HG03460 (cell line): ENCODE measurements at regions not wholly inside any gene's neighbourhood (a gene's known extent, or its start where the extent isn't known, plus 50 kb on each side); places are given as distances from the start of the nearest gene placed in this dataset.

Source experiments
- ATAC-seq: cut with Tn5 transposase; IDR thresholded peaks from one replicate; pipeline ENCODE4 v1.9.1; 2021; ENCODE audit not compliant: unreplicated experiment

DNA sequence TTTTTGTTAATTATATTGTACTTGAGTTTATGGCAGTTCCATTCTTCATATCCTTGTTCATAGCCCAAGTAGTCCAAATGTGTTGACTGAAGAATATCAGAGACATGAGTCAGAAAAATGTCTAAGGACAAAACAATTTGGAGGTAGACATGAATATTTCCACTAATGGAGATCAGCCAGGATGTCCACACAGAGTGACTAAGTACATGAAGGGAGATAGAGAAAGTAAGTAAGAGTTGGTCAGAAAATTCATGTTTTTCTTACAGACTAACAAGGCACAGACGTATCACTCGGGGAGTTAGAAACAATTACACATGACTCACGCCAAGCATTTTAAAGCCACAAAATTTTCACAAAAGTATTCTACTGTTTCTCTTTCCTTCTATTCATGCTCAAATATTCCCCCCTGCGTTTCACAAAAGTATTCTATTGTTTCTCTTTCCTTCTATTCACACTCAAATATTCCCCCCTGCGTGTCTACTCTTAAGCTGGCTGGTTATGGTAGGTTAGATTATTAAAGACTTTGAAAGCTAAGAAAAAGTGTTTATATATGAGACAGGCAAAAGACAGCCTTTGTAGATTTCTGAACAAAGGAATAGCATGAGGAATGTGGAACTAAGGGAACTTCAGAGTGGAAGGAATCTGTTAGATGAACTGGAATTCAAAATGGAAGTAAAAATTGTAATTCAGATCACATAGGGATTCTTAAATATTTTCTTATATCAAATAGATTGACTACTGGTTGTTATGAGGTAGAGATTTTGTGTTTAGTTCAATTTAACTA is 648.7 kb upstream of the CCDC54 start:
- ATAC-seq, result no peak

DNA sequence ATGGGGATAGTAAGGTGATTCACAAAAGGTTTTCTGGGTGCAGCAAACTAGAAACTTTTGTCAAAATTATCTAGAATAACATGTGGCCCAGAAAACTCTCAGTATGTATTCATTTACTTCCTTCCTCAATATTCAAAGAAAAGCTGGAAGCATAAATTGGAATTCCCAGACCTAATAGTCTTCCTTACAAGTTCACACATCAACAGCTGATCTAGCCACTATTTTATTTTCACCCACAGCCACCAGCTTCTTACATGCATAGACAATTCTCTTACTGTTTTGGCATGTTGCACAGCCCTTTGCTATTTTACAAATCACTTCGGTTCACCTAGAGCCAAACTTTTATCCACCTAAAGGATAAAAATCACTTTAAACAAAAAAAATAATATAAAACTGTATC is 647.8 kb upstream of the CCDC54 start:
- ATAC-seq, result no peak

DNA sequence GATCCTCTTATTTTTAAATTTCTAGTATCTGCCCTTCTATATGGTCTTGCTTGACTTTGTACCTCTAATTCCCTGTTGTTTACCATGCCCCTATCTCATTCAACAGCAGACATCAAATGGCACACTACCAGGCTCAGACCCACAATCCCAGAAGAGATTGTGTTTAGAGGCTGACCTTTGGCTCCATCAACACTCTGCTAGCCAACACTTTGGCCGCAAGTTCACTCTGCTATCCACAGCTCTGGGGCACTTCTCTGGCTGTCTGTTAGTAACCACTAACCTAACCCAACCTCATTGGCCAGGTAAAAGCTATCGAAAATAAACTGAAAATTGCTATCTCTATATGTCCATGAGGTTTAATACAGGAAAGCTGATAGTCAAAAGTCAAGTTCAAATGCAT is 646.0 kb upstream of the CCDC54 start:
- no peak for ATAC-seq

DNA sequence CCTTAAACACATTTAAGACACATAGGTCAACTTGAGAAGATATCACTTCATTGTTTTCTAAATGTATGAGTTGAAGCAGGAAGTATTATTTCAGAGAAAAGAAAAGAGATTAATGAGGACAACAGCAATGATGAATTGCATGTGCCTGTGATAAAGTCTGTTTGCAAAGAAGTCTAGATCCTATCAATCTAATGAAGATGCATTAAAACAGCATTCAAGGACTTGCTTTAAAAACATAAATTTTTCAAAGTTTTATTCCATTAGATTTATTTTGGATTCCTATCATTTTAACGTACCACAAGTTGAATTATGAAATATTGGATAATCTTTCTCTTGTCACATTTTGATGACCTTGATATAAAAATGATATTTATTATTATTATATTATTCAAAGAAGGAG is 642.5 kb upstream of the CCDC54 start:
- no peak for ATAC-seq

DNA sequence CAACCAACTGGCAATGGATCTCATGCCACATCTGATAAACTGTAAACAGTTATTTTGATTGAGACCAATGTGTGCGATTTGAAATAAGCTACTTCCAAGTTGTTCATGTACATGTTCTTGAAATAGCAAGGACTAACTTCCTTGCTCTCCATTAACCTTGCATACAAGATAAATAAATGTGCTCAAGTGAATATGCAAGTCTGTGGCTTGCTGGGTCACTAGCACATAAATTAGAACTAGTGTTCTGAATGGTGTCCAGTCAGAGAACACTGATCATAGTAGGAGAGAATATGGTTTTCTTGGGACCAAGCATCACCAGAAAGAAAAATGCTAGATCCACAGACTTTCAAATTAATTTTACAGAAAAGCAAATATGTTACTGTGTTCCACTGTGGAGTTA is 640.0 kb upstream of the CCDC54 start:
- no peak for ATAC-seq

DNA sequence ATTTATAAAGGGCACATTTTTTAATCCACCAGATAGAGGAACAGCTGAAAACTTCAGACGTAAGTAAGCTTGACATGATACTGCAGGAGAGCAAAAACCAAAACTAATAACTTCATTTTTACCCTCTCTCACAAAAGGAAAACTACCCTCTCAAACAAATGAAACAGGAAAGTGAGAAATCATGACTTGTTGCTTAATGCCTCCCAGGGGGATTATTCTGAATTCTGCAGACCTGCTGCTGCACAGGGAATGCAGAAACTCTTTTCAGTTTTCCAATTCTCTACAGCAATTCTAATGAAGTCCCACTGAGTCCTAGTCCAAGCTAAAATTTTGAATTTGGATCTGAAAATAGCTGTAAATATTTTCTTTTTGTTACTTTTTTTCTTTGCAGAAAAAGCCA is 637.1 kb upstream of the CCDC54 start:
- no peak for ATAC-seq

DNA sequence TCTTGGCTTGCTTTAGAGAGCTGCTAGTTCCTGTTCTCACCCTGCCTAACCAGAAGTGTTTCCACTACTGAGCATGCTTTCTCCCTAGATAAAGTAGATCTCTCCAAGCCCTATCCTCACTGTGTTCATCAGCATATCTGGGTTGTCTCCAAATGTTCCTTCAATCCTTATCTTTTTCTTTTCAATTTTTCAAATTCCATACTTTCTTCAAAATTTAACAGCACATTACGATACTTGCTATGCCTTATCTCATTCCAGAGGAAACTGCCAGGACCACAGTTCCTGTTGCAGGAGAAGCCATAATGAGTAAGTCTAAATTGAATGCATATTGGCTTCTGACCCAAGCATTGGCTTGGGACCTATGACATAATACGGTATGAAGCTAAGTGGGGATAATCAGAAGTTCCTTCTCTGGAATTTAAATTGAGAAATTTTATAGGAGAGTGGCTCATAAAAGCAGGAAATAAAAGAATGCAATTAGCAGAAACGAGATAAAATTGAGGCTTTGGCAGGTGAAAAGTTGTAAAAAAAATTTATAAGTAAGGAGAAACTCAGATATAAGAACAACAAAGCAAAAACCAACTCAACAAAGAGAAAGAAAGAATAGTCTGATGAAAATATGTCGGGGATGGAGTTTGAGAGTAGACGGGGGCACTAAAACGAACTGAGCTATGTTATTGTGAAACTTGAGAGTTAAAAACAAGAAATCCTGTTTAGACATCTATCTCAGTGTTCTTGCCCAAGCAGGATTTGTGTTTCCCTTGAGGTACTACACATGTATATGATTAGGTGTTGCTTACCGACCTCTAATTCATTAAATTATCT is 631.7 kb upstream of the CCDC54 start:
- ATAC-seq, result no peak

DNA sequence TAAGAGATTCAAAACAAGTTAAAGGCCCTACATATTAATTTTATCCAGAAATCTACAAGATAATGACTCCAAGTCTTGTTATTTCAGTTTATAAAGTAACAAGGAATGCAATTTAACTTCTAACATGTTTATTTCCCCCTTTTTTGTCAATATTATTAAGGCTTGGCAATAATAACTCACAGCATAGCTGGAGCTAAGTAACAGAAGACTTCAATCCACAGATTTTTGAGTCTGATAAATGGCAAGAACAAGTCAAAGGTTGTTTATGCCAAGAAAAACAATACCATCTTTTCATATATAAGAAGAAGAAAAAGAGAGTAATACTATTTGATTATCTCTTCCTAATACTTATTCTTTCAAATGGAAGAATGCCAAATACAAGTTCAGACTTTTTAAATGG is 631.0 kb upstream of the CCDC54 start:
- no peak for ATAC-seq

DNA sequence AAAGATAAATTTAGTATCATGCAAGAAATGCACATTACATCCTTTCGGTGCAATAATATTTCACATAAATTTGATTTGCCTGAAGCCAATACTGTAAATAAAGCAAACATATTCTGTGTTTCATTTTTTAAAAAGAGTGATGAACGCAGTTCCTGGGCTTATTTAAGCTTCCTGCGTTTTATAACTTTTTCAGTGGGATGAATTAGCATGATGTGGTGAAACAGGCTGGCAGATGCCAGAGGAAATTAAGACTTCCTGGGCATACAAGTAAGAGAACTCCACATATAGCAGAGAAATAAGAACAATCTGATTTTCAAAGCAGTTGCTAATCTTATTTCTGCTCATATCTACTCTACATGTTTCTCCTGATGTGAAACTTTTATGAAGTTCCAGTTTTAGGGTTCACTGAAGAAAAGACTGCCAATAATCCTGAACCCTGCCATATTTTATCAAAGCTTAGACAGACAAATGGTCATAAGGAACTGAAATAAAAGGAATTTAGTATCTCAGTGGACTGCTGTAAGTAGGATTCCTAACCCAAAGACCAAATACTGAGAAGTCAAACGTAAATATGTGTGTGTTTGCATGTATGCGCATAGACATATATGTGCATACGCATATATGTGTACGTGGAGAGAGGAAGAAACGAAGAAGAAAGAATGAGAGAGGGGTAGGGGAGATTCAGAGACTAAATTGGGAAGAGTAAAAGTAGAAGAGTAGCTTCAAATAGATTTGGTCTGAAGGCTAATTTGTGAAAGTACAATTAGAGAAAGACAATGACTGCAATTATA is 628.6 kb upstream of the CCDC54 start:
- no peak for ATAC-seq

DNA sequence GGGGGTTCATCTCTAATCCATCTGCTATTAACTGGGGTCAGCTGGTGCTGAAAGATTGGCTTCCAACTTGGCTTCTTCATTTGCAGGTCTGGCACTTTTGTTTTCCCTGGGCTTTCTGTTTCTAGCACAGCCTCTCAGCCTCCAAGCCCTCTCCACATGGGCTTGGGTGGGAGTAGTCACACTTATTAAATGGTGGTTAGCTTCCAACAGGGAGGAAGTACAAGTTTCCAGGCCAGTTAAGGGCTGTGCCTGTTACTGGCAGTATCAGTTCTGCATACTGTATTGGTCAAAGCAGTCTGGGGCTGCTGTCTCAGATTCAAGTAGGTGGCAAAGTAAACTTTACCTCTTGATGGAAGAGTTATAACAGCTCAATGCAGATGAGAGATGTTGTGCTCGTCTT is 627.1 kb upstream of the CCDC54 start:
- no peak for ATAC-seq

DNA sequence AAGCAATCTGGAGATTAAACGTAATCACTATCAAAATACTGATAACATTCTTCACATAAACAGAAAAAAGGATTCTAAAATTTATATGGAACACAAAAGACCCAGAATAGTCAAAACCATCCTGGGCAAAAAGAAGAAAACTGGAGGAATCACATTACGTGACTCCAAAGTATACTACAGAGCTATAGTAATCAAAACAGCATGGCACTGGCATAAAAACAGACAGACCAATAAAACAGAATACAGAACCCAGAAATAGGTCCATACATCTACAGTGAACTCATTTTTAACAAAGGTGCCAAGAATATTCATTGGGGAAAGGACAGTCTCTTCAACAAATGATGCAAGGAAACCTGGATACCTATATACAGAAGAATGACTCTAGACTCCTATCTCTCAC is 621.9 kb upstream of the CCDC54 start:
- ATAC-seq, result no peak

DNA sequence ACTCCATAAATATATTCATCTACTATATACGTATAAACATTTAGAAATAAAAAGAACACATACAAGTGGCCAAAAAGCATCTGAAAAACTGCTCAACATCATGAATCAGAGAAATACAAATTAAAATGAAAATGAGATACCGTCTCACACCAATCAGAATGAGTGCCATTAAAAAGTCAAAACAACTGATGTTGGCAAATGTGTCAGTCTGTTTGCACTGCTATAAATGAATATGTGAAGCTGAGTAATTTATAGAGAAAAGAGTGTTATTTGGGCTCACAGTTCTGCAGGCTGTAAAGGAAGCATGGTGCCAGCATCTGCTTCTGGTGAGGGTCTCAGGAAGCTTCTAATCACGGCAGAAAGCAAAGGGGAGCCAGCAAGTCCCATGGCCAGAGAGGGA is 620.3 kb upstream of the CCDC54 start:
- ATAC-seq, result no peak

DNA sequence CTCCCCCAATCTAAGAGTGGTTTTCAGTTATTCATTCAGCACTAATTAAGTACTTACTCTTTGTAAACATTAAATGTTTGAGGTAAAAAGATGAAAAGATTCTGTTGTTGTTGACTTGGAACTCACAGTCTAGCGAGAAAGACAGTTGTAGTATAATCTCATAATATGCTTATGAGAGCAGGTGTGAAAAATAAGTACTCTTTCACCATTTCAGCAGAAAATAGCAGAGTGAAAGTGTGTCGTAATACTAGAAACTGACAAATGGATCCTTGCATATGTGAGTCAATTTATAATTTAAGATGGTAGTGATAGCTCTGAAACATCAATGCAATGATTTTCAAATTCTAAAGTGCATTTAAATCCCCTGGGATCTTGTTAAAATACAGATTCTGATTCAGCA is 618.8 kb upstream of the CCDC54 start:
- no peak for ATAC-seq

DNA sequence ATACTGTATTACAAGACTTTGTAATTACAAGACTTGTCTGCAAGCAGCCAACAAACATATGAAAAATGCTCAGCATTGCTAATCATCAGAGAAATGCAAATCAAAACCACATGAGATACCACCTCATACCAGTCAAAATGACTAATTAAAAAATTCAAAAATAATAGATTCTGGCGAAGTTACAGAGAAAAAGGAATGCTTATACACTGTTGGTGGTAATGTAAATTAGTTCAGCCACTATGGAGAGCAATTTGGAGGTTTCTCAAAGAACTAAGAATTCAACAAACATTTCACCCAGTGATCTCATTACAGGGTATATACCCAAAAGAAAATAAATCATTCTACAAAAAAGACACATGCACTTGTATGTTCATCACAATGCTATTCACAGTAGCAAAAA is 617.5 kb upstream of the CCDC54 start:
- no peak for ATAC-seq

DNA sequence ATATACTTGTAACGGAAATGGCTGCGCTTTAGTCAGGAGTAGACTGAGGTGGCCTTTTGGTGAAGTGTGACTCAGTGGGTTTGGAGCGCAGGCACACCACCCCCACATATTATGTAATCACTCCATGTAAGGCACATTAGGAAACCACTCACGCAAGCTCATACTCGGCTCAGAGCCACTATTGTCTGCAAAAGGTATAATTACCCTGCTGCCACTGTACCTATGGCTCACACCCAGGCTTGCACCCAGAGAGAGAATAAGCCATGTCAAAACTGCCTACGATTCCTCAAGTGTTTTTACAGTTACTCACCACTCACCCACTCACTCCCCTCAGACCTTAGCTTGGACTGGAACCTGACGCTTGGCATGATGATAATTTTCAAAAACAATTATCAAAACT is 611.9 kb upstream of the CCDC54 start:
- no peak for ATAC-seq

DNA sequence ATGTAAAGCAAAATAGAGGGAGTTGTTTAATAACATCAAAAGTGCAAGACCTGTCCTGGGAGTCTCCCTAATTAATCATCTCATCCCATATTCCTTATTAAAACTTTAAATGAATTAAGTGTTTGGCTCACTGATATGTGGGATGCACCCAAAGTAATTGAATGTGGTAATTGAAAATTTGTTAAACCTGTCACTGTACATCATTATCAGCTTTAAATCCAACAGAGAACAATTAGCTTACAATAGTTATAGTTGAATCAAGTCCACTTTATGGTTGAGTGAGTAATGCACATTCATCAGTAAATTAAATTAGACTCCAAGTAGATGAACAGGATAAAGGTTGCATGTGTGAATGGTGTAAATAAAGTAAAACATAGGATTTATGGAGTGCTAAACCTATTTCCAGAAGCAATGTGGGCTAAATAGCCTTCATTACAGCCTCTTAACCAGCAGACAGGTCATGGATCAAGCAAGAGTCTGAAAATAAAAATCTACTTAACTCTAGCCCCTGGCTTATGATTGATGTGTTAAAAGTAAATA is 608.2 kb upstream of the CCDC54 start:
- no peak for ATAC-seq

DNA sequence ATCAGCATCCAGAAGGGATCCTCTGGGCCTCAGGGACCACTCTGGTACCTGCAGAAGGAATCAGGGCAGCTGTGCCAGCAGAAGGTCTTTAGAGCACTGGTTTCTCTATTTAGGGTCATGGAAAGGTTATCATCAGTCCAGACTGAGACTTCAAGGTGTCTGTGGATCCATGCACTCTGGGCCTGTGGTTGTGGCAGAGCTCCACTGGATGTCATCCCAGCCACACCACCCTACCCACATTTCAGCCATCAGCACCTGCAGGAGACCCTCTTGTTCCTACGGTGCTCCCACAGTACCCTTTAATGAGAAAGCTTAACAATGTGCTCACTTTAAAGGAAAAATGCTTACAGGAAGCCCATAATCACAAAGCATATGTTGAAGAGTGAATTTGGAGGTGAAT is 603.4 kb upstream of the CCDC54 start:
- no peak for ATAC-seq

DNA sequence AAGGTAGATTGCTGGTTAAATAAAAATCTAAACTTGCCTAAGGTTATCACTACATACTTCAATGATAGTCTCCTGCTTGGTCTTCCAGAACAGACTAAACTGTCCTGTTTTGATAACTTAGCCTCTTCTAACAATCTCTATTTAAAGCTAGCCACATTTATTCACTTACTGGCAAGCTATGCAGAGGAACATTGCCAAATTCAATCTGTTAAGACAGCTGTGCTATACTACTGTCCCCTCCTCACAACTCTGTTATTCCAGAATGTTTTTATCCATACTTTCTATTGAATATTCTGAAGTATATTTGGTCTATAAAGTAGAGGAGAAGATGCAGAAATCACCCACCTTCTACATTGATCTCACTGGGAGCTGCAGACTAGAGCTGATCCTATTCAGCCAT is 594.0 kb upstream of the CCDC54 start:
- ATAC-seq, result no peak

DNA sequence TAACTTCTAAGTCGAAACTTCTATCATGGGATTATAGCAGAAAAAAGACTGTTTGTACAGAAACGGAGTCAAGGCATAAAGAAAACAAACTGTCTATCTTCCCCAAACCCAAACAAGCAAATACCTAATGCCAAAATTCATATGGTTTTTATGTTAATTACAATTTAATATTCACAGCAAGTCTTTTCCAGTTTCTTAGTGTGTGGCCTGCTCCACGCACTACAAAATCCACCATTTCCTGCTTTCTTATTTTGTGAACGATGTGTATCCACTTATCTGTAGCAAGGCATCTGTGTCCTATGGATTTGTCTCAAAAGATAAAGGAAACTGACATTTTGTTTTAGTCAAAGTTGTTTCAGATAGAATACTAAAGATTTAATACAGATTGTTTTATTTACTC is 588.0 kb upstream of the CCDC54 start:
- ATAC-seq, result no peak

DNA sequence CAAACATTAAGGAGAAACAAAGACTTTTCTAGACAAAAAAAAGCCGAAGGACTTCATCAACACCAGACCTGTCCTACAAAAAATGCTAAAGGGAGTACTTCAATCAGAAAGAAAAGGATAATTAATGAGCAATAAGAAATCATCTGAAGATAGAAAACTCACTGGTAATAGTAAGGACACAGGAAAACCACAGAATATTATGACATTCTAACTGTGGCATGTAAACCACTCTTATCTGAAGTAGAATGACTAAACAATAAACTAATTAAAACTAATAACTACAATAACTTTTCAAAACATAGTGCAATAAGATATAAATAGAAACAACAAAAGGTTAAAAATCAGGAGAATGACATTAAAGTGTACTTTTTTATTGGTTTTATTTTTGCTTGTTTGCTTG is 584.5 kb upstream of the CCDC54 start:
- ATAC-seq, result no peak

DNA sequence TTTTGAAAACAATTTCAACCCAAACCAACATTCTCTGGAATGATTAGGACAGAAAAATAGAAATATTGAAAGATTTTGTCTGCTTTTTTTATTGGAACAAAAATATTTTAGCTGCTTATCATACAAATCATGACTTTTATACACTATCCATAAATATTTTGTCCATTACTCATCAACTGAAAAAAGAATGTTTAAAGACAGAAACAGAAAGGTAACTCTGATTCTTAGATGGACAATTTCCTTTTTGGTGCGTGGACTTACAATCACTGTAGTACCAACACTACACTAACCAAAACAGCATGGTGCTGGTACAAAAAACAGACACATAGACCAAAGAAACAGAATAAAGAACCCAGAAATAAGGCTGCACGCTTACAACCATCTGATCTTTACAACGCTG is 582.8 kb upstream of the CCDC54 start:
- no peak for ATAC-seq

DNA sequence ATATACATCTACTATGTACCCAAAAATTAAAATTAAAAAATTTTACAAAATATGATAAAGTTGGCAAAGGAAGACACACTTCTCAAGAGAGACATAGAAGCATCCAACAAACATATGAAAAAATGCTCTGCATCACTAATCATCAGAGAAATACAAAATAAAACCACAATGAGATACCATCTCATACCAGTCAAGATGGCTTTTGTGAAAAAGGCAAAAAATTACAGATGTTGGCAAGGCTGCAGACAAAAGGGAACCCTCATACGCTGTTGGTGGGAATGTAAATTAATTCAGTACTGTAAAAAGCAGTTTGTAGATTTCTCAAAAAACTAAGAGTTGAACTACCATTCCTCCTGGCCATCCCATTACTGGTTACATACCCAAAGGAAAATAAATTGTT is 581.7 kb upstream of the CCDC54 start:
- no peak for ATAC-seq
